ENCODE measurements at regions not wholly inside any gene's neighbourhood (a gene's known extent, or its start where the extent isn't known, plus 50 kb on each side); places are given as distances from the start of the nearest gene placed in this dataset.

DNA sequence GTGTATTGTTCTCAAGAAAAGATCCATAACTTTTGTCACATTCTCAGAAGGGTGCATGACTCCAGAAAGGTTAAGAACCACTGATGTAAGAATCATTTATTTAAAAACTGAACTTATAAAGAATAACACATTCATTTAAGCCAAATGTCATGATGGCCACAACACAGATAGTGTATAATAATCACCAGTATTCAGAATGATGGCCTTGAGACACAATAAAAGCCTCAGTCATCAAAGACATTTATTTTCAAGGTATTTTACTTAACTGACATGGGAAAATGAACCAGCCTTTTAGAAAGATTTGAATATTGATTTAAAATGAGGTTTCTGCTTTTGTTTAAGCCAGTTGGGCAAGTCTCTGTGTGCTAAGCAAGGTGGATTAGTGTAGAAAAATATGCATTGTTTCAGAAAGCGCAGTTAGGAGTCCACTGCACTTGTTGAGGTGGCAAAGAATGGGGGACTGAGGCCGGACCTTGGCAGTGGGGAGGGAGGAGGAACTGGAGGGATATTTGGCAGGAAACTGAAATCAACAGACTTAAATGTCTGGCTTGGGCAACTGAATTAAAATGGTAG is 371.9 kb upstream of the ESRRG start (continued):
- no peak for TF ChIP-seq TAF1 (IDR thresholded peaks at IDR 0.05; ENCODE audit: borderline replicate concordance, low read depth, low read length)

DNA sequence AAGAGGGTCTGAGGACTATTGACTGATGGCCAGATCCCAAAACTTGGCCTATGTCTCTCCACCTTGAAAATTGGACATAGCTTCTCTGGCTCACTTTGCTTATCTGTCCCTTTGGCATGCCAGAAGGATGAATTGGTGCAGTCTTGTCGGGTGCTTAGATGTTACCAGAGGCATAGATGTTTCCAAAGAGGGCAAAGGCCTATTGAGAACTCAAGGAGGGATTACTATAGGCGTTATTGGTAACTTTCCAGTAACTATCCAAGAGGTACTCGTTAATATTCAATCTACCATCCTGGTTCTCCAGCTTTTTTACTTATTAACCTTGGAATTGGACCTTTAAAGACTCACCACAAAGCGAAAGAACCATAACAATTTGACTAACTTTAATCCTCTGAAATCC is 368.3 kb upstream of the ESRRG start:
- in situ Hi-C loops (cut with MboI) = no loop called here
- H3K4me3 ChIP-seq = no peak overlapping the region
- POLR2A ChIA-PET = no interaction called here
- ATAC-seq (no peak), FAIRE-seq (no peak), DNase-seq (ENCODE audit: low read depth, low spot score) (no peak)
- SMC1A ChIA-PET (ENCODE audit: uncharacterized antibody, unreplicated experiment) = no interaction called here
- CTCF ChIA-PET = no interaction called here
- no peak overlapping the region for H3K27ac ChIP-seq (ENCODE audit: control insufficient read depth, insufficient read depth)
- no peaks in the 10 kb centered on the region; a peak in 3 of 4 replicates for H3K27me3 ChIP-seq (replicated peaks in 1 of 2; ENCODE audit: control insufficient read depth in 2 of 2, insufficient read depth in 2 of 2, low read length in 1 of 2)
- H3K79me2 ChIP-seq (ENCODE audit: control insufficient read depth, insufficient read depth, low read length) = no peaks in the 10 kb centered on the region
- H2AFZ ChIP-seq (ENCODE audit: control insufficient read depth, low read depth, low read length) = no peak overlapping the region
- H3K4me2 ChIP-seq (ENCODE audit: control insufficient read depth, insufficient read depth) = no peak overlapping the region
- no peaks in the 10 kb centered on the region for H3K36me3 ChIP-seq (ENCODE audit: control insufficient read depth in 2 of 2, insufficient read depth in 2 of 2, low read length in 1 of 2)
- H3K9me3 ChIP-seq (replicated peaks; ENCODE audit: control insufficient read depth, insufficient read depth, low read length) = no peaks in the 10 kb centered on the region
- H3K4me1 ChIP-seq (ENCODE audit: control insufficient read depth, insufficient read depth, low read length) = no peaks in the 10 kb centered on the region
- intact Hi-C loops (cut with micrococcal nuclease; ENCODE audit: unreplicated experiment) = no loop called here
- 0% methylated on average over 4 of the region's 4 CpGs for WGBS (ENCODE audit: insufficient coverage, insufficient replicate concordance, low lambda C conversion rate, missing lambda C conversion rate)
- BruUV-seq (replicated peaks) = no TSS peak
- no peaks in the 10 kb centered on the region for H4K20me1 ChIP-seq (ENCODE audit: control insufficient read depth, insufficient read depth)
- RAD21 ChIA-PET (ENCODE audit: unreplicated experiment) = no interaction called here
- no peak overlapping the region for H3K9ac ChIP-seq (ENCODE audit: control insufficient read depth, insufficient read depth, low read length)
- TF ChIP-seq MYC (IDR thresholded peaks at IDR 0.05; ENCODE audit: insufficient read depth, insufficient read length, insufficient replicate concordance, low read length, severe bottlenecking) (no peak), NR2F1 (conservative IDR thresholded peaks at IDR 0.05) (no peak), CHD2 (IDR thresholded peaks at IDR 0.05; ENCODE audit: borderline replicate concordance, low read depth, low read length) (no peak), YY1 (IDR thresholded peaks at IDR 0.05; ENCODE audit: low read depth, low read length) (no peak), PKNOX1 (IDR thresholded peaks at IDR 0.05) (no peak), RELB (IDR thresholded peaks at IDR 0.05; ENCODE audit: low read depth) (no peak), BACH1 (IDR thresholded peaks at IDR 0.05; ENCODE audit: borderline replicate concordance) (no peak), WRNIP1 (IDR thresholded peaks at IDR 0.05; ENCODE audit: borderline replicate concordance, low read depth, low read length) (no peak), CBX3 (IDR thresholded peaks at IDR 0.05; ENCODE audit: borderline replicate concordance, low read depth) (no peak), HSF1 (IDR thresholded peaks at IDR 0.05; ENCODE audit: low read depth, low read length) (no peak), LARP7 (IDR thresholded peaks at IDR 0.05) (no peak), SIX5 (IDR thresholded peaks at IDR 0.05; ENCODE audit: low read depth, low read length, severe bottlenecking) (no peak), MTA3 (IDR thresholded peaks at IDR 0.05; ENCODE audit: borderline replicate concordance, low read length) (no peak), ZNF217 (IDR thresholded peaks at IDR 0.05) (no peak), CBX5 (IDR thresholded peaks at IDR 0.05; ENCODE audit: low read depth) (no peak), NR2C1 (IDR thresholded peaks at IDR 0.05) (no peak), HDAC2 (IDR thresholded peaks at IDR 0.05) (no peak), EP300 (IDR thresholded peaks at IDR 0.05; ENCODE audit: borderline replicate concordance in 1 of 2, control insufficient read depth in 1 of 2, low read depth in 2 of 2, low read length in 2 of 2) (no peak)
- TF ChIP-seq, protein P1, sequence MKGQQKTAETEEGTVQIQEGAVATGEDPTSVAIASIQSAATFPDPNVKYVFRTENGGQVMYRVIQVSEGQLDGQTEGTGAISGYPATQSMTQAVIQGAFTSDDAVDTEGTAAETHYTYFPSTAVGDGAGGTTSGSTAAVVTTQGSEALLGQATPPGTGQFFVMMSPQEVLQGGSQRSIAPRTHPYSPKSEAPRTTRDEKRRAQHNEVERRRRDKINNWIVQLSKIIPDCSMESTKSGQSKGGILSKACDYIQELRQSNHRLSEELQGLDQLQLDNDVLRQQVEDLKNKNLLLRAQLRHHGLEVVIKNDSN (IDR thresholded peaks at IDR 0.05; ENCODE audit: borderline replicate concordance, extremely low read length, insufficient read depth, low read depth, low read length) = no peak

Data from GM12878 (cell line).